WI38 (cell line): ENCODE measurements at regions not wholly inside any gene's neighbourhood (a gene's known extent, or its start where the extent isn't known, plus 50 kb on each side); places are given as distances from the start of the nearest gene placed in this dataset.
"Not testable (repeated sequence)": the region's sequence is repeated elsewhere in the genome, so short reads cannot be mapped to it uniquely, and the experiment has no call there.

ENCODE experiments used
- H3K4me3 ChIP-seq: 2 replicates; pipeline ENCODE4 v1.5.1; 2011; ENCODE audit warnings: low read depth, mild to moderate bottlenecking, control low read depth, low read length
- TF ChIP-seq, protein P1 (sequence below): IDR thresholded peaks from 2 replicates; pipeline ENCODE4 v1.5.1; 2012; ENCODE audit warnings: low read depth, mild to moderate bottlenecking, control low read depth, low read length

DNA sequence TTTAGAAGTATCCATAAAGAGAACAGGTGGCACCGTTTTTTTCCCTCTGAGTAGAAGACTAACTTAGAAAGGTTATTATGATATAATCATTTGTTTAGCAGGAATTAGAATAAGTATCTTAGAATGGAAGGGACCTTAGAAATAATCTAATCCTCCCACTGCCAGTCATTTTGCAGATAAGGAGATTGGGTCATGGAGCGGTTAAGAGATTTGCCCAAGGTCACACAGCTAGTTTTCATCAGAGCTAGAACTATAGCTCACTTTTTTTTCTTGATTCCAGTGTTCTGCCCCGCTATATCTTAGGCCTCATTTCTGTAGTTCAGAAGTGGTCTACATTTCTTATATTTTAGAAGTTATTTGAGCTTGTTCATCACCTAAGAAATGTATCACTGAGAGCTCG, 139.6 kb downstream of the PRL start:
- H3K4me3 ChIP-seq, result no peak overlapping the region
- TF ChIP-seq, protein P1, sequence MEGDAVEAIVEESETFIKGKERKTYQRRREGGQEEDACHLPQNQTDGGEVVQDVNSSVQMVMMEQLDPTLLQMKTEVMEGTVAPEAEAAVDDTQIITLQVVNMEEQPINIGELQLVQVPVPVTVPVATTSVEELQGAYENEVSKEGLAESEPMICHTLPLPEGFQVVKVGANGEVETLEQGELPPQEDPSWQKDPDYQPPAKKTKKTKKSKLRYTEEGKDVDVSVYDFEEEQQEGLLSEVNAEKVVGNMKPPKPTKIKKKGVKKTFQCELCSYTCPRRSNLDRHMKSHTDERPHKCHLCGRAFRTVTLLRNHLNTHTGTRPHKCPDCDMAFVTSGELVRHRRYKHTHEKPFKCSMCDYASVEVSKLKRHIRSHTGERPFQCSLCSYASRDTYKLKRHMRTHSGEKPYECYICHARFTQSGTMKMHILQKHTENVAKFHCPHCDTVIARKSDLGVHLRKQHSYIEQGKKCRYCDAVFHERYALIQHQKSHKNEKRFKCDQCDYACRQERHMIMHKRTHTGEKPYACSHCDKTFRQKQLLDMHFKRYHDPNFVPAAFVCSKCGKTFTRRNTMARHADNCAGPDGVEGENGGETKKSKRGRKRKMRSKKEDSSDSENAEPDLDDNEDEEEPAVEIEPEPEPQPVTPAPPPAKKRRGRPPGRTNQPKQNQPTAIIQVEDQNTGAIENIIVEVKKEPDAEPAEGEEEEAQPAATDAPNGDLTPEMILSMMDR, result no peak

DNA sequence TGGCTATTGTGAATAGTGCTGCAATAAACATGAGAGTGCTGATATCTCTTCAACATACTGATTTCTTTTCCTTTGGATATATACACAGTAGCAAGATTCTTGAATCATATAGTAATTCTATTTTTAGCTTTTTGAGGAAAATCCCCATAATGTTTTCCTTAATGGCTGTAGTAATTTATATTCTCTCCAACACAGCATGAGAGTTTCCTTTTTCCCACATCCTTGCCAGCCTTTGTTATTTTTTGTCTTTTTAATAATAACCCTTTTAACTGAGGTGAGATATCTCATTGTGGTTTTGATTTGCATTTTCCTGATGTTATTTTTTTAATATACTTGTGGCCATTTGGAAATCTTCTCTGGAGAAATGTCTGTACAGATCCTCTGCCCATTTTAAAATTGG, 132.6 kb downstream of the PRL start:
- TF ChIP-seq, protein P1, result no peak
- no peak overlapping the region for H3K4me3 ChIP-seq

DNA sequence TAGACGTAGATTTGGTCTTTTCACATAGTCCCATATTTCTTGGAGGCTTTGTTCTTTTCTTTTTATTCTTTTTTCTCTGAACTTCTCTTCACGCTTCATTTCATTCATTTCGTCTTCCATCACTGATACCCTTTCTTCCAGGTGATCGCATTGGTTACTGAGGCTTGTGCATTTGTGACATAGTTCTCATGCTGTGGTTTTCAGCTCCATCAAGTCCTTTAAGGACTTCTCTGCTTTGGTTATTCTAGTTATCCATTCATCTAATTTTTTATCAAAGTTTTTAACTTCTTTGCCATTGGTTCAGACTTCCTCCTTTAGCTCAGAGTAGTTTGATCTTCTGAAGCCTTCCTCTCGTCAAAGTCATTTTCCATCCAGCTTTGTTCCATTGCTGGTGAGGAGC, 125.8 kb downstream of the PRL start:
- H3K4me3 ChIP-seq, result not testable (repeated sequence)

DNA sequence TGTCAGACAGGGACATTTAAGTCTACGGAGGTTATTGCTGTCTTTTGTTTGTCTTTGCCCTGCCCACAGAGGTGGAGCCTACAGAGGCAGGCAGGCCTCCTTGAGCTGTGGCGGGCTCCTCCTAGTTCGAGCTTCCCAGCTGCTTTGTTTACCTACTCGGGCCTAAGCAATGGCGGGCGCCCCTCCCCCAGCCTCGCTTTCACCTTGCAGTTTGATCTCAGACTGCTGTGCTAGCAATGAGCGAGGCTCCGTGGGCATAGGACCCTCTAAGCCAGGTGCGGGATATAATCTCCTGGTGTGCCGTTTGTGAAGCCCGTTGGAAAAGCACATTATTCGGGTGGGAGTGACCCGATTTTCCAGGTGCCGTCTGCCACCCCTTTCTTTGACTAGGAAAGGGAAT, 125.0 kb downstream of the PRL start:
- H3K4me3 ChIP-seq, result not testable (repeated sequence)

DNA sequence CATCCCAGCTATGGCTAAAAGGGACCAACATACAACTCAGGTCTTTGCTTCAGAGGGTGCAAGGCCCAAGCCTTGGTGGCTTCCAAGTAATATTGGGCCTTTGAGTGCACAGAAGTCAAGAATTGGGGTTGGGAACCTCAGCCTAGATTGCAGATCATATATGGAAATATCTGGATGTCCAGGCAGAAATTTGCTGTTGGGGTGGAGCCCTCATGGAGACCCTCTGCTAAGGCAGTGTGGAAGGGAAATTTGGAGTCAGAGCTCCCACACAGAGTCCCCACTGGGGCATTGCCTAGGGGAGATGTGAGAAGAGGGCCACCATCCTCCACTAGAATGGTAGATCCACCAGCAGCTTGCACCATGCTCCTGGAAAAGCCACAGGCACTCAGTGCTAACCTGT, 123.5 kb downstream of the PRL start:
- TF ChIP-seq, protein P1, result no peak
- no peak overlapping the region for H3K4me3 ChIP-seq

DNA sequence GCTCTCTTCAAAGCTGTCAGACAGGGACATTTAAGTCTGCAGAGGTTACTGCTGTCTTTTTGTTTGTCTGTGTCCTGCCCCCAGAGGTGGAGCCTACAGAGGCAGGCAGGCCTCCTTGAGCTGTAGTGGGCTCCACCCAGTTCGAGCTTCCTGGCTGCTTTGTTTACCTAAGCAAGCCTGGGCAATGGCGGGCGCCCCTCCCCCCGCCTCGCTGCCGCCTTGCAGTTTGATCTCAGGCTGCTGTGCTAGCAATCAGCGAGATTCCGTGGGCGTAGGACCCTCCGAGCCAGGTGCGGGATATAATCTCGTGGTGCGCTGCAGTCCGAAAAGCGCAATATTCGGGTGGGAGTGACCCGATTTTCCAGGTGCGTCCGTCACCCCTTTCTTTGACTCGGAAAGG, 116.6 kb downstream of the PRL start:
- H3K4me3 ChIP-seq, result not testable (repeated sequence)

DNA sequence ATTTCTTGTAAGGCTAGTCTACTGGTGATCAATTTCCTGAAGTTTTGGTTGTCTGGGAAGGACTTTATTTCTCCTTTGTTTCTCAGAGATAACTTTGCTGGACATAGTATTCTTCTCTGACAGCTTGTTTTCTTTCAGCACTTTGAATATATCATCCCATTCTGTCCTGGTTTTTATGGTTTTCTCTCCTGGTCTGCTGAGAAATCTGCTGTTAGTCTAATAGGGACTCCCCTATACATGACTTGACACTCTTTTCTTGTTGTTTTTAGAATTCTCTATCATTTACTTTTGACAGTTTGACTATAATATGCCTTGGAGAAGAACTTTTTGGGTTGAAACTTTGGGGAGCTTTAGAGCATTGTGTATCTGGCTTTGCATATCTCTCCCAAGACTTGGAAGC, 112.5 kb downstream of the PRL start:
- TF ChIP-seq, protein P1, result no peak
- no peak overlapping the region for H3K4me3 ChIP-seq

DNA sequence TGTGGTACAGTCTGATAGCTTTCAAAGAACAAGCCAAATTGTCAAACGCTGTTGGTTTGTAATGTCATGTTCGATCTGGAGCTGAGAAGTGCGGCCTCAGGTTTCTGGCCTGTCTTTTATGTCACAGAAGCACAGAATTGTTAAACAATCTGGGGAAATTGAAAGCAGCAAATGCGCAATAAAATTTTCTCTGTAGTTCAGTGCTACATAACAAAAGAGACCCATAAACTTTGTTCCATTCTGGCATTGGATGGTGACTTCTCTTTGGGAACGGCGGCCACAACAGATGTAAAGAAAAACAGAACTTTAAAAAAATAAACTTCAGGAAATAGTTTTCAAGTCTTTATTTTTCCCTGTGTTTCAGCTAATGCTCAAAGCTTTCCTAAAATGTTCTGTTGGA, 106.9 kb downstream of the PRL start:
- TF ChIP-seq, protein P1, result no peak
- H3K4me3 ChIP-seq, result no peak overlapping the region

DNA sequence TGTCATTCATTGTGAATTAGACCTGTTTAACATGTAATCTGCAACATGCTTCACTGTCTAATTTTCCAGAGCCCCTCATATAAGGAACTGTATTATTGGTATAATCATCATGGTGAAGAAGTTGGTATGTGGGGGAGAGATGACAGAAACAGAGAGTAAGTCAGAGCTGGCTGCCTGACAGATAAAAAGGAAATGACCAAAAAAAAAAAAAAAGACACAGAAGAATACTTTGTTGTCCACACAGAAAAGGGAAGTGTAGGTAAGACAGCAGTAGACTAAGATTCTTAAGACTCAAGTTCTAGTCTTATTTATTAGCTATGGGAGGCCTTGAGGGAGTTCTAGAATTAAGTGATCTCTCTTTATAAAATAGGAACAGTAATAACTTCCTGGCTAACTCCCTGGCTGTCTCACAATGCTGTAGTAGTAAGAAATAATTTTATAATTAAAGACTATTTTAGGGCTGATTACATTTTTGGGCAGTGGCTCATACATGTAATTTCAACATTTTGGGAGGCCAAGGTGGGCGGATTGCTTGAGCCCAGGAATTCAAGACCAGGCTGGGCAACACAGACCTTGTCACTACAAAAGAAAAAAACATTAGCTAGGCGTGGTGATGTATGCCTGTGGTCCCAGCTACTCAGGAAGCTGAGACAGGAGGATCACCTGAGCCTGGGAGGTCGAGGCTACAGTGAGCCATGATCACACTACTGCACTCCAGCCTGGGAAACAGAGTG, 102.5 kb downstream of the PRL start:
- H3K4me3 ChIP-seq, result no peak overlapping the region
- TF ChIP-seq, protein P1, result no peak
